NCI-H187 (cell line): ENCODE measurements at regions not wholly inside any gene's neighbourhood (a gene's known extent, or its start where the extent isn't known, plus 50 kb on each side); places are given as distances from the start of the nearest gene placed in this dataset.
"Not testable (repeated sequence)": the region's sequence is repeated elsewhere in the genome, so short reads cannot be mapped to it uniquely, and the experiment has no call there.

Source experiments
- DNase-seq, 2 experiments: peaks; one replicate each; lab custom pipeline; 2025; lab: John Stamatoyannopoulos, UW

DNA sequence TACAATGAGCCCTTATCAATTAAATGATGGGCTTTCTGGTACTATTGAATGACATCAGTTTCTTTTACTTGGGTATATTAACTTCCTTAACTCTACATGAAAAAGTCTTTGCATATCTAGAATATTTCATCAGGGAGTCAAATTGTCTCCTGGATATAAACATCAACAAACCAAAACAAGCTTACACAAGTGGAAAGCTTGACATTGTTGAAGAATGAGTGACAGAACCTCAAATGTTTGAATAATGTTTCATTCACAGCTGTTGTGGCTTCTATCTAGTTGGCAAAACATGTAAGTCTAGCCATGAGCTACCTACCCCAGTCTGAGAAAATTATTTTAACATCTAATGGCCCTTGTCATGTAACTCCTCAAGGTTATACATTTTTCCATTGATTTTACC, 604.8 kb upstream of the ADAMTS5 start:
- no peak for DNase-seq

DNA sequence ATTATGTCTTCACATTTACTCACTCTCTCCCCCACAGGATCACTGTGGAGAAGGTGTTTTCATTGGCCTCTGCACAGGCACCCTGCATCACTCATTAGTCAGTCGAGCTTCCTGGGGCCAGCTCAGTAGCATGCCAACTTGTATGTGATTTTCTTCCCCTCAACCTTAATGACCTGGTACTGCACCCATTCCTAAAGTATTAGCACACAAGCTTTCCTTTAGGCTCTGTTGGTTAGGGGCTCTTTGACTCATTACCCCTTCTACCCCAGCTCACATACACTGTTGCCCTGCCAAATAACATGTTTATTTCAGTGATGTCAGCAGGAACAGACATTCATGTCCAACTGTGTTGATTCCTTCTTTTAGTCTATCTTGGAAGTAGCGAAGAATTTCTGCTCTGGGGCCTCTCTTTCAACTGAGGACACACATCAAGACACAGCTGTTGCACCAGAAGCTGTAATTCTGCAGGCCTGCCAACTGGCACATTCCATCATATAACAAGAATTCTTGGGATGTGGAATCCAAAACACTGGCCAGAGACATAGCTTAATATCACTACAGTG, 603.5 kb upstream of the ADAMTS5 start:
- DNase-seq, result no peak

- DNase-seq, result no peak
These were observed 602.9 kb upstream of the ADAMTS5 start for GRCh38 chr21:27569831-27570230.

DNA sequence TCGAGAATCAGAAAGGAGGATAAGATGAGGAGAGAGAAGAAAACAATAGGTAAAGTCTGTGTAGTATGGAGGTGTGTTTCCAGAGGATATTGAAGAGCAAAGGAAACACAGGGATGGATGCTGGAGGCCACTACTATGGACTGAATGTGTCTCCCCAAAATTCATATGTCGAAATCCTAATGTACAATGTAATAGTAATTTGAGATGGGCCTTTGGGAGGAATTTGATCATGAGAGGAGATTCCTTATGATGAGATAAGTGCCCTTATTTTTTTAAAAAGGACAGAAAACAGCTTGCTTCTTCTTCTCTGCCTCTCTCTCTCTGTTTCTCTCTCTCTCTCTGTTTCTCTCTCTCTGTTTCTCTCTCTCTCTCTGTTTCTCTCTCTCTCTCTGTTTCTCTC, 602.2 kb upstream of the ADAMTS5 start:
- no peak for DNase-seq

DNA sequence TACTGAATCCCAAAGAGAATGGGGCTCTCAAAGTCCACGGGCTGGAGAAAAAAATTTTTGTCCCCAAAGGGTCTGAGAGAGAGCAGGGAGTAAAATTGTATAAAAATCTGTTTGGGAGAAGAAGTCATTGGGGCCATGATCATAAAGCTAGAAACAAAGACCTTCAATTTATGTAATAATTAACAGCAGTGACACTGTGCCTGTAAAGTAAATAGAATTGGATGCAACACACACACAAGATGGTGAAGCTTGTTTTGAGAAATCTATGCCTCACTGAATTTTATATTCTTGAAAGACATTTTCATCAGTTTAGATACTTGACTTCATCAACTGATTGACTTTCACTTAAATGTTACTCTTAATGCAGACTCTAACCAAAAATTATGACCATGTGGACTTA, 600.5 kb upstream of the ADAMTS5 start:
- no peak for DNase-seq

DNA sequence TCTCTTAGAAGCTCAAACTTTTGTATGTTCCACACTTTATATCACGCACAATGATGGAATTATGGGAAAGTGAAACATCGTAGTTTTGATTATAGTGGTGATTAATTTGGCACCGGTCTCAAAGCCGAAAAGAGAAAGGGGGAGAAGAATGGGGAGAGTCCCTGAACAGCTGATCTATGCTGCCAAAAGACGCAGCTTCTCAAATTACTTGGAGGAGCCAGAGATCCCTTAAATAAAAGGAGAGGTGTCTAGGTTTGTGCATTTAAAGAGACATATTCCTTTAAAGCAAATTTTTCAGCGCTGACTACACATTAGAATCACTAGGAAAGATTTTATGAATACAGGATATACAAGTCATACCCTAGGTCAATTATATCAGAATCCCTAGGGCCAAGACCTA, 599.6 kb upstream of the ADAMTS5 start:
- DNase-seq, result no peak

GRCh38 chr21:27565364-27565763, 598.5 kb upstream of the ADAMTS5 start:
- no peak for DNase-seq

- no peak for DNase-seq
These were observed 597.9 kb upstream of the ADAMTS5 start for GRCh38 chr21:27564684-27565301.

DNA sequence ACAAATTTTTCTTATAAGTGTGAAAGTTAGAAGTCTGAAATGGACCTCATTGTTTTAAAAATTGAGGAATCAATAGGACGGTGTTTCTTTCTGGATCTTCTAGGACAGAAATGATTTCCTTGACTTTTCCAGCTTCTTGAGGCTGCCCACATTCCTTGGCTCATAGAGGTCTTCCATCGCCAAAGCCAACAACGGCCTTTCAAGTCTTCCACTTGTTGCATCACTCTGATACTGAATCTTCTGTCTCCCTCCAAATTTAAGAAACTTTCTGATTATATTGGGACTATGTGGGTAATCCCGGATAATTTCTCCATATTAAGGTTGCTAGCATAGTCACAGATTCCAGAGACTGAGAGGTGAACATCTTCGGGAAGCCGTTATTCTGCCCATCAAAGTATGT, 595.4 kb upstream of the ADAMTS5 start:
- no peak for DNase-seq

GRCh38 chr21:27561116-27561515, 594.2 kb upstream of the ADAMTS5 start:
- DNase-seq, result no peak

DNA sequence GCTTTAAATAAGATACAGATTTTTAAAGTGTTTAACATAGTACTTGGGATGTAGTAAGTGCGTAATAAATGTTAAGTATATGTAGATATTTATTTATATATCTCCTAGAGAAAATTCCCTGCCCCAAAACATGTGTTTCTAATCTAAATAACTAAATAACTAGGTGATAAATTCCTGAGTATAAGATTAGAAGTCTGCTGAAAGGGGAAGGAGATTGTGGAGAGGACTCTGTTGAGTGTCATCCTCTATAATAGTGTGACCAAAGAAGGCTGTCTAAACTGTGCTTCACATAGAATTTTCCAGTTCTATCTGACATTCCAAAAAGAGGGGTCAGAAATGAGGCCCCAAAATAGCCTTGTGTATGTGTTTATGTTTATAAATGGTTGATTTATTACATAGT, 590.5 kb upstream of the ADAMTS5 start:
- DNase-seq, result no peak

- no peak for DNase-seq
These were observed 589.1 kb upstream of the ADAMTS5 start for GRCh38 chr21:27555996-27556395.

GRCh38 chr21:27550287-27550686, 583.4 kb upstream of the ADAMTS5 start:
- no peak for DNase-seq

DNA sequence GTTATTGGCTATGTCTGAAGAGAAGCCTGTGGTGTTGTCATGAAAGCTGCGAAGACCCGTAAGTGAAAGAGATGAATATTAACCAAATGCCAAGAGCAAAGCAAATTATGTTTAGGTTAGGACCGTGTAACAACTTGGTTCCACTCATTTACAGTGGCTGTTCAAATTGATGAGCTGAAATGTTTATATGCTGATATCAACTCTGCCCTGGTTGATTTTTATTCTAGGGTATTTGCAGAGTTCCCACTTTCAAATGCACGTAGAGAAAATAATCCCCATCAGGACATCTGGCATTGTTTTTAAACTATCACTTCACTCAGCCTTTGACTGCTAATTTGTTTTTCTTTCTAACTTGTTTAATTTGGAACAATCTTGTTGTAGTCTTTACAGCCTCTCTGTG, 581.6 kb upstream of the ADAMTS5 start:
- no peak for DNase-seq

DNA sequence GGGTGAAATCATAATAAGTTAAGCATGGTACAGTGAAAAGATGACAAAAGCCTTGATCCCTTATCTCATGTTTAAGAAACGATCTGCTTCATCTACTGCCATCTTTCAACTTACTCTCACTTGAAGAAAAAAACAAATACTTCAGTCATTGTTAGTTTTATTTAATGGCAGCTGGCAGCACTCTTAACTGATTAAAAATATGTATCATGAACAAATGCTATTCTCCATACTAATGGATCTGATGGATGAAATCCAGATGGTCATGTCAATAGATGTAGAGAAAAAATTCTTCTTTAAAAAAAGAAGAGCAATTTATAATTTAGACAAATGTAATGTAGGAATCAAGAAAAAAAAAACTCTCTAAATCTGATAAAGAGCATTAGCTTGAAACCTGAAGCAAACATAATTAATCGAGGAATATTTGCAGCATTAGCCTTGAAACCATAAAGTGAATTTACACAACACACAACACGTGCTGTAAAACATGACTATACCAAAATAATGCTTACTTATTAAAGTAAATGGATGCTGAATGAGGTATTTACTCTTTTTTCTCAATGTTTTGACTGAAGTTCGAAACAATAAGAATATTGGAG, 579.0 kb upstream of the ADAMTS5 start:
- no peak for DNase-seq

- DNase-seq, result not testable (repeated sequence)
These were observed 575.2 kb upstream of the ADAMTS5 start for GRCh38 chr21:27542126-27542525.

- no peak for DNase-seq
These were observed 569.4 kb upstream of the ADAMTS5 start for GRCh38 chr21:27536319-27536718.

GRCh38 chr21:27535188-27535587, 568.3 kb upstream of the ADAMTS5 start:
- DNase-seq, result no peak

- DNase-seq, result no peak
These were observed 567.3 kb upstream of the ADAMTS5 start for GRCh38 chr21:27534206-27534605.

DNA sequence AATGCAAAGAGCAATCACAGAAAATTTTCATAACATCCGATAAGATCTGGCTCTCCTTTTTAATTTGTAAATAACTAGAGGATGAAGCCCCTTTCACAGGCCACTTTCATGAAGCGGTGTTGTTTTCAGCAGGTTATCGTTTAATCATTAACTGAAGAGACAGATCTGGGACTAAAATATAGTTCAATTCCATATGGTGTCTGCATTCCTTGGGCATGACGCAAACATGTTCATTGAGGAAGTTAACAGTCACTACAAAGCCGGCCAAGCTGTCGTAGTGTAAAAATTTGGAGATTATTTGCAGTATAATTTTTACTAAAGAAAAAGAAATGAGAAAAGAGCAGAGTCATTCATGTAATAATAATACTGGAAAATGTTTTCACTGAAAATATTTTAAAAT, 565.2 kb upstream of the ADAMTS5 start:
- DNase-seq, result no peak

- DNase-seq, result no peak
These were observed 561.8 kb upstream of the ADAMTS5 start for GRCh38 chr21:27528697-27529096.

GRCh38 chr21:27526451-27526850, 559.6 kb upstream of the ADAMTS5 start:
- no peak for DNase-seq

GRCh38 chr21:27525780-27526179, 558.9 kb upstream of the ADAMTS5 start:
- DNase-seq, result no peak

- DNase-seq, result no peak
These were observed 552.5 kb upstream of the ADAMTS5 start for GRCh38 chr21:27519361-27519760.
